DMS153 treated with DMSO at 0.1 percent for 48 hours (cell line): ENCODE measurements at regions not wholly inside any gene's neighbourhood (a gene's known extent, or its start where the extent isn't known, plus 50 kb on each side); places are given as distances from the start of the nearest gene placed in this dataset.
"Not testable (repeated sequence)": the region's sequence is repeated elsewhere in the genome, so short reads cannot be mapped to it uniquely, and the experiment has no call there.

Experiments used
- DNase-seq: peaks from one replicate; lab custom pipeline; 2025; ENCODE audit not compliant: unreplicated experiment; lab: John Stamatoyannopoulos, UW

DNA sequence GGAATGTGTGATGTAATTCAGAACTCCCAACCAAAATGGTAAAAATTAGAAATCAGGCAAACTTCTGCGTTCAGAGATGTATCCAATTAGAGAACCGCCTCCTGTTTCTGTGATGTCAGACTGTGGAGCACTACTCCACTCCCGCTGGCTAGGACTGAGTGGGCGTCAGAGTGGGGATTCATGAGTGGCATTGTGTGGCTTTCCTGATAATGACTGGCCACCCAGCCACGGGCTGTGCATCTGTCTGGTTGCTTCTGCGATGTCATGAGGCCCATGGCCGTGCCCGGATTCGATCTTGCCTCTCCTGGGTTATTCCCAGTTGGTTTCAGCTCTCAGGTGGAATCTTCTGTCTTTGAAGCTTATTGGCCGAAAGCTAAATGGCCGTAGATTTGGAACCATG is 87.1 kb upstream of the KCNA1 start:
- DNase-seq: no peak

- no peak for DNase-seq
Observed at GRCh38 chr12:4824380-4824779, 85.3 kb upstream of the KCNA1 start.

- DNase-seq: no peak
Observed at GRCh38 chr12:4825011-4825858, 84.5 kb upstream of the KCNA1 start.

- DNase-seq: no peak
Observed at GRCh38 chr12:4826909-4827308, 82.8 kb upstream of the KCNA1 start.

GRCh38 chr12:4828176-4828575 is 81.5 kb upstream of the KCNA1 start:
- no peak for DNase-seq

DNA sequence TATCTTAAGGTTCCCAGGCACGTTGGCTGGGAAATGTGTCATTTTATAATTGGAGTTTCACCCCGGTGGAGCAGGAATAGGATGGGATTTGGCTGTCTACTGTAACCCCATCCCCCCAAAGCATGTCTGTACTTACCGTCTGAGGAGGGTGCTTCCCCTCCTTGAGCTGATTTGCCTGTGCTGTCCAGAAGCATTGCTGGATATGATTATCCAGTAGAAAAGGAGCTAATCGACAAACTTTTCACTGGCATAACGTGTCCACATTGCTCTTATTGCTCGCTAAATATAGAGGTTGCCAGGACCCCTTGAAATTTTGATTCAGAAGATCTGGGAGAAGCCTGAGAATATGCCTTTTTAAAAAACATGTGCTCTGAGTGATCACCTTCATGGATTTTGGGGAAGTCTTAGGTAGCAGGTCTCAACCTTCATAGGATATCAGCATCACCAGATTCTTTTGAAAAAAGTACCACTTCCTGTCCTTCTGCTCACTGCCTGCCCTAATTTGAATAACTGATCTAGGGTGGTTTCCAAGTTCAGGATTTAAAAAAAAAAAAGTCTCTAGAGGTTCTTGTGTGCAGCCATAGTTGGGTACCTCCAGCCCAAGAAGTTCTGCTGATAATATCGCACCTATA is 80.4 kb upstream of the KCNA1 start:
- DNase-seq: no peak

DNA sequence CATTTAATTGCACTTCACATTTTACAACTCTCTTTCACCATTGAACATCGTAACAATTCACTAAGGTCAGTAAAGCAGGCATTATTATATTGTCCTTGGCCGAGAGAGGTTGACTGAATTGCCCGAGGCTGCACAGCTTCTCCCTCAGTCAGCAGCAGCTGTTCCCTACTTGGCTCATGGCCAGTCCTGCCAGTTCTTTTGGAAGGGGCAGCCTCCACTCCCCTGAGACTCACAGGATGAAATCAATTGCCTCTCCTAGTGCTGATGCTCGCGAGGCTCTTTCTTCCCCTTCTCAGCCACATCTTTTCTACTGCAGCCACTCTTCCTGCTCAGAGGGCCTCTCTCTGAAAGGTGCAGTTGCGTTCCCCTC is 79.9 kb upstream of the KCNA1 start:
- peak; percentile 49 for DNase-seq

GRCh38 chr12:4830556-4831210 is 79.0 kb upstream of the KCNA1 start:
- DNase-seq: no peak

GRCh38 chr12:4833053-4833452 is 76.7 kb upstream of the KCNA1 start:
- DNase-seq: no peak

- DNase-seq: no peak
Observed at GRCh38 chr12:4833524-4833923, 76.2 kb upstream of the KCNA1 start.

DNA sequence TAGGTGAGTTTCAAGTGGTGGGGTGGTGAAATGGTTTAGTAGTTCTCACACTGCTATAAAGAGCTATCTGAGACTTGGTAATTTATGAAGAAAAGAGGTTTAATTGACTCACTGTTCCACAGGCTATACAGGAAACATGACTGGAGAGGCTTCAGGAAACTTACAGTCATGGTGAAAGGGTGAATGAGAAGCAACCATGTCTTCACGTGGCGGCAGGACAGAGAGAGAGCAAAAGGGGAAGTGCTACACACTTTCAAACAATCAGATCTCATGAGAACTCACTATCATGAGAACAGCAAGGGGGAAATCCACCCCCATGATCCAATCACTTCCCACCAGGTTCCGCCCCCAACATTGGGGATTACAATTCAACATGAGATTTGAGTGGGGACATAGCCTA is 67.3 kb upstream of the KCNA1 start:
- not testable (repeated sequence) for DNase-seq

DNA sequence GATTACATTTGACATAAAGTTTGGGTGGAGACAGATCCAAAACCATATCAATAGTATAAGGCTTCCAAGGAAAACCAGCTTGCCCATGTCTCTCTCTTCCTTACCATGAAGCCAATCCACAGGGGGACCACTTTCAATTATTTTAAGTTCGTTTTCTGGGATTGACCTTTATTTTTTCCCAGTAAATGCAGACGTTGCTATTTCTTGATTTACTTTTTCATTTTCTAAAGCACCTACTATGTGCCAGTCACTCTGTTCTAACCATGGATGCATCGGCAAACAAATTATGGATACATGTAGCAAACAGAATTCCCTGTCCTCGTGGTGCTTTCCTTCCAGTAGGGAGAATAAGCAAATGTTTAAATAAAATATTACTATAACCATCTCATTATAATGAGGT is 65.8 kb upstream of the KCNA1 start:
- DNase-seq: no peak

GRCh38 chr12:4847713-4848112 is 62.0 kb upstream of the KCNA1 start:
- DNase-seq: no peak

GRCh38 chr12:4849115-4849541 is 60.6 kb upstream of the KCNA1 start:
- DNase-seq: peak; percentile 5

DNA sequence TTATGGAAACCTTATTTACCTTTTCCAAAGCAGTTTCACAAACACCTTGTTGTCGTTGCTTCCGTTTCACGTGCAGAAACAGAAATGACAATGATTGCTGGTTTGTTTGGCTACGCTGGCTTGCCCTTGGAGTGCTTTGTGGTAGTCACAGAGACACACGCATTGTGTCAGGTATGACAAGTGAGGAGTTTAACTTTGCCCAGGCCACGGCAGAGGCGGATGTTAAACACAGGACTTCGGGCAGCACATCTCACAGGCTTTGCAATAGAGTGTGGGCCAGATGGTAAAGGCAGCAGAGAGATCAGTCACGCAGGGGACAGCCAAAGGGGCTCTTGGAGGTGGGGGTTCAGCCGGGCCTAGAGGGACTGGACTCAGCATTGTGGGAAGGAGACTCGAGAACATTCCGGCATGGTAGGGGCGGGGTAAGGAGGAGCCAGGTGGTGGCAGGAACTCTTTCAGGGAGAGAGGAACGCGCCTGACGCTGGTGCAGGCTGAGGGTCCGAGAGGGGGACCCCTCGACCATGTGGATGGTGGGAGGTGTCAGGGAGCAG is 59.8 kb upstream of the KCNA1 start:
- no peak for DNase-seq

DNA sequence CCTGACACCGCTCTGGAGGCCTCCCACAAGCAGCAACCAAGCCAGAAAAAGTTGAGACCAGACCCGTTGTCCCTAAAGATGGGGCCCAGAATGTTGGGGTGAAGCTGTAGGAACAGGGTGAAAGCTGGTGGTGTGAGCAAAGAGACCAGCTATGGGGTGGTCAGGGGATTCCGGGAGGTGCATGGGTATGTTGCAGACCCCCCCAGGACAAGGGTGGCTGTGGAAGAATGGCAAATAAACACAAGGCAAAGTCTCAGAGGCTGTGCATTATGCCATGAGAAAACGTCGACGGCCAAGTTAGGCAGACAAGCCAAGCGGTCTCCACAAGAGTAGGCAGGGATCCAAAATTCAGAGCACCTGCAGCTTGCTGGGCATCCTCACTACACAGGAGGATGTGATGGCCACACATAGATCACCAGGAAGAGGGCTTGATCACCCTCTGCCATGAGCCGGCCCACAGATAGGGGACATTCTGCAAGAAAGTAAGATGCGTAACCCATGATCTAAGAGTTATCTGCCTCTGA is 58.8 kb upstream of the KCNA1 start:
- no peak for DNase-seq

DNA sequence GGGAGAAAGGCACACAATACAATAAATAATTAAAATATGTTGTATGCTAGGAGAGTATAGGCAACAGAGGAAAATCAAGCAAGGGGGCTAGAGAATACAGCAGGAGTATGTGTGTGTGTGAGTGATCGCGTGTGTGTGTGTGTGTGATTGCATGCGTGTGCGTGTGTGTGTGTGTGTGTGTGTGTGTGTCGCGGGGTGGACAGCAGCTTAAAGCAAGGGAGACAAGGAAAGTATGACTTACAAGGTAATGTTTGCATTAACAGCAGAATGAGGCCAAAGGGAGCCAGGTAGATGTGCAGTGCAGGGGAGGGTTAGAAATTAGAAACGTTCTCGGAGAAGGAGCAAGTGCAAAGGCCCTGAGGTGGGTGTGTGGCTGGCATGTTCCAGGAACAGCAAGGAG is 57.4 kb upstream of the KCNA1 start:
- DNase-seq: no peak

DNA sequence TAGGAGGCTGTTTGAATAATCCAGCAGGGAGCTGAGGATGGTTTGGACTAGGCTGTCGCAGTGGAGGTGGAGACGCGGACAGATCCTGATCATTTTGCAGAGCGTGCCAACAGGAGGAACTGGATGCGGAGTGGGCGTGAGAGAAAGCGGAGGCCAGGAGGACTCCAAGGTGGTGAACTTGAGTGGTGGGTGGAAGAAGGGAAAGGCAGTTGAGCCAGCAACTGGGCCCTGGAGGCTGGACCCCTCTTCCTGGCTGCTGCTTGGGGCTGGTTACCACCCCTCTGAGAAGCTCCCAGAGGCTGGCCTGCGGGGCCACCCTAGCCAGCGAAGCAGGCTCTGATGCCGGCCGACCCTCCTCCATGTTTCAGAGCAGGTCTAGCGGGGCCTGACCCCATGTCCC is 56.8 kb upstream of the KCNA1 start:
- DNase-seq: no peak

DNA sequence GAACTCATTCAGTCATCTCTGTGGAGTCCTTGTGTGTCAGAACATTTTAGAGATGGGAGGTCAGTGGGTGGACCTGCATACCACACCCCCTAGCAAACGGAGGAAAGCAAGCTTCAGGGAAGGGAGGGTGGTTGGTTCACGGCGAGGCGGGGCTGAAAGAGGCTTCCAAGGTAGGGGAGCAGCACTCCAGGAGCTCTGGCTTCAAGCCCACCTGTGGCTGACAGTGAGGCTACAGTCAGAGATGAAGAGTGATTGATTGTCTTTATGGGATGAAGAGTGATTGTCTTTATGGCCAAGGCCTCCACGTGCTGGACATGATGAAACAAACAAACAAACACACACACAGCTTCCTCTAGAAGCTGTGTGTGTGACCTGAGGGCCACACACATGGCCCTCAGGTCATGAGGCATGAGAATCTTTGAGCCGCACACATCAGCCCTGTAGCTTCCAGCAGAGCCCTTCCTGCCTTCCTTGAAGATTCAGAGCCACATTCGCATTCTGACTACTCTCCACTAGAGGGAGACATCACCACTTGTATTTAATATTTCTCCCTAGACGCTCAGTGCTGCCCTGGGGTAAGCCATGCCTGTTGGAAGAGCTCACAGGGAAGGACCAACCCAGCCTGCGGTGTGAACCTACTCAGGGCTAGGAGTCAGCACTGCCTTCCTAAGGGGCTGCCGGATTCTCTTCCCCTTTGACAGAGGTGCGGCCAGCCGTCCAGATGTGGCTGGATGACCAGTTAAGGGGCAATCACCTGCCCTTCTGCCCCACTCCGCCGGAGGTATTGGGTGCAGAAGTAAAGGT is 54.4 kb upstream of the KCNA1 start:
- peak; percentile 81 for DNase-seq

- DNase-seq: peak; percentile 39
Observed at GRCh38 chr12:4856596-4856995, 53.1 kb upstream of the KCNA1 start.
